SHP77 treated with DMSO at 0.1 percent for 48 hours (cell line): ENCODE measurements at regions not wholly inside any gene's neighbourhood (a gene's known extent, or its start where the extent isn't known, plus 50 kb on each side); places are given as distances from the start of the nearest gene placed in this dataset.

Experiments
- DNase-seq: peaks from one replicate; lab custom pipeline; 2025; lab: John Stamatoyannopoulos, UW

- DNase-seq: no peak
These were observed 393.5 kb downstream of the HTR7 start for GRCh38 chr10:90464329-90464728.

GRCh38 chr10:90470966-90471365 lies 386.9 kb downstream of the HTR7 start:
- no peak for DNase-seq

GRCh38 chr10:90480466-90480865 lies 377.4 kb downstream of the HTR7 start:
- no peak for DNase-seq

GRCh38 chr10:90481326-90481923 lies 376.4 kb downstream of the HTR7 start:
- no peak for DNase-seq

- no peak for DNase-seq
These were observed 373.3 kb downstream of the HTR7 start for GRCh38 chr10:90484518-90484917.

- no peak for DNase-seq
These were observed 363.7 kb downstream of the HTR7 start for GRCh38 chr10:90494183-90494582.

- no peak for DNase-seq
These were observed 353.7 kb downstream of the HTR7 start for GRCh38 chr10:90504172-90504571.

- DNase-seq: no peak
These were observed 331.1 kb downstream of the HTR7 start for GRCh38 chr10:90526721-90527120.

- no peak for DNase-seq
These were observed 327.3 kb downstream of the HTR7 start for GRCh38 chr10:90530521-90530920.

GRCh38 chr10:90557385-90557784 lies 300.5 kb downstream of the HTR7 start:
- DNase-seq: no peak

GRCh38 chr10:90560331-90560730 lies 297.5 kb downstream of the HTR7 start:
- no peak for DNase-seq

GRCh38 chr10:90561666-90562065 lies 296.2 kb downstream of the HTR7 start:
- DNase-seq: no peak

- DNase-seq: no peak
These were observed 286.2 kb downstream of the HTR7 start for GRCh38 chr10:90571481-90572258.

- no peak for DNase-seq
These were observed 282.7 kb downstream of the HTR7 start for GRCh38 chr10:90575125-90575524.

GRCh38 chr10:90577569-90577968 lies 280.3 kb downstream of the HTR7 start:
- no peak for DNase-seq

- no peak for DNase-seq
These were observed 278.1 kb downstream of the HTR7 start for GRCh38 chr10:90579602-90580242.

- DNase-seq: no peak
These were observed 274.4 kb downstream of the HTR7 start for GRCh38 chr10:90583416-90583815.

GRCh38 chr10:90587081-90587491 lies 270.8 kb downstream of the HTR7 start:
- DNase-seq: no peak

- no peak for DNase-seq
These were observed 270.3 kb downstream of the HTR7 start for GRCh38 chr10:90587561-90587960.

- no peak for DNase-seq
These were observed 269.6 kb downstream of the HTR7 start for GRCh38 chr10:90588222-90588621.

GRCh38 chr10:90589825-90590224 lies 268.0 kb downstream of the HTR7 start:
- DNase-seq: no peak

GRCh38 chr10:90591629-90592028 lies 266.2 kb downstream of the HTR7 start:
- DNase-seq: no peak

- no peak for DNase-seq
These were observed 265.1 kb downstream of the HTR7 start for GRCh38 chr10:90592638-90593302.
